ENCODE measurements at regions not wholly inside any gene's neighbourhood (a gene's known extent, or its start where the extent isn't known, plus 50 kb on each side); places are given as distances from the start of the nearest gene placed in this dataset.

GRCh38 chr6:170084166-170084730, 206.6 kb downstream of the DLL1 start:
- DNase-seq (ENCODE audit: low spot score): no peak

- no peak for DNase-seq (ENCODE audit: low spot score)
These were observed 207.4 kb downstream of the DLL1 start for GRCh38 chr6:170083236-170084051.

GRCh38 chr6:170082531-170083187, 208.2 kb downstream of the DLL1 start:
- DNase-seq (ENCODE audit: low spot score): no peak

GRCh38 chr6:170082067-170082466, 208.8 kb downstream of the DLL1 start:
- DNase-seq (ENCODE audit: low spot score): no peak

- no peak for DNase-seq (ENCODE audit: low spot score)
These were observed 209.3 kb downstream of the DLL1 start for GRCh38 chr6:170081556-170081955.

- no peak for DNase-seq (ENCODE audit: low spot score)
These were observed 210.0 kb downstream of the DLL1 start for GRCh38 chr6:170080828-170081371.

GRCh38 chr6:170080169-170080827, 210.6 kb downstream of the DLL1 start:
- no peak for DNase-seq (ENCODE audit: low spot score)

GRCh38 chr6:170076466-170077165, 214.3 kb downstream of the DLL1 start:
- no peak for DNase-seq (ENCODE audit: low spot score)

GRCh38 chr6:170075659-170076223, 215.1 kb downstream of the DLL1 start:
- no peak for DNase-seq (ENCODE audit: low spot score)

- DNase-seq (ENCODE audit: low spot score): no peak
These were observed 216.0 kb downstream of the DLL1 start for GRCh38 chr6:170074907-170075306.

- no peak for DNase-seq (ENCODE audit: low spot score)
These were observed 216.4 kb downstream of the DLL1 start for GRCh38 chr6:170074435-170074834.

GRCh38 chr6:170073846-170074245, 217.0 kb downstream of the DLL1 start:
- DNase-seq (ENCODE audit: low spot score): no peak

GRCh38 chr6:170072246-170072645, 218.6 kb downstream of the DLL1 start:
- no peak for DNase-seq (ENCODE audit: low spot score)

- DNase-seq (ENCODE audit: low spot score): no peak
These were observed 221.3 kb downstream of the DLL1 start for GRCh38 chr6:170069611-170070010.

- DNase-seq (ENCODE audit: low spot score): no peak
These were observed 222.4 kb downstream of the DLL1 start for GRCh38 chr6:170068496-170068895.

- DNase-seq (ENCODE audit: low spot score): no peak
These were observed 222.9 kb downstream of the DLL1 start for GRCh38 chr6:170067923-170068360.

- no peak for DNase-seq (ENCODE audit: low spot score)
These were observed 223.7 kb downstream of the DLL1 start for GRCh38 chr6:170067181-170067641.

GRCh38 chr6:170066679-170067078, 224.2 kb downstream of the DLL1 start:
- DNase-seq (ENCODE audit: low spot score): no peak

- DNase-seq (ENCODE audit: low spot score): no peak
These were observed 226.9 kb downstream of the DLL1 start for GRCh38 chr6:170063851-170064602.

GRCh38 chr6:170063431-170063830, 227.4 kb downstream of the DLL1 start:
- no peak for DNase-seq (ENCODE audit: low spot score)

- DNase-seq (ENCODE audit: low spot score): no peak
These were observed 228.0 kb downstream of the DLL1 start for GRCh38 chr6:170062915-170063241.
